Astrocyte of the hippocampus (primary cell): ENCODE measurements at regions not wholly inside any gene's neighbourhood (a gene's known extent, or its start where the extent isn't known, plus 50 kb on each side); places are given as distances from the start of the nearest gene placed in this dataset.
"Not testable (repeated sequence)": the region's sequence is repeated elsewhere in the genome, so short reads cannot be mapped to it uniquely, and the experiment has no call there.

ENCODE experiments used
- DNase-seq: peaks from one replicate; pipeline ENCODE4 v3.0.0; 2011; ENCODE audit warnings: low read depth, low spot score

DNA sequence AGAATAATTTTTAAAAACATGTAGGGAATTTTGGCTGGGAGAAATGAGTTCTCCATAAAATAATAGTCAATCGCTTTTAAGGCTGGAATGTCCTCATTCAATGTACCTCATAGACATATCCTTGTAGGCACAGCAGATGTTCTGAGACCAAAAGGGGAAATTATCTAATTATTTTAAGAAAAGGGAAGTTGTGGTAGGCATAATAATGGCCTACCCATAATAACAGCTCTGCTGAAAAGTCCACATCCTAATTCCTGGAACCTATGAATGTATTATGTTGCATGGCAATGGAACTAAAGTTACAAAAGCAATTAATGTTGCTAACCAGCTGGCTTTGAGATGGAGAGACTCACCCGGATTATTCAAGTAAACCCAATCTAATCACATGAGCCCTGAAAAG, 216.1 kb downstream of the TRIM36 start:
- no peak for DNase-seq

DNA sequence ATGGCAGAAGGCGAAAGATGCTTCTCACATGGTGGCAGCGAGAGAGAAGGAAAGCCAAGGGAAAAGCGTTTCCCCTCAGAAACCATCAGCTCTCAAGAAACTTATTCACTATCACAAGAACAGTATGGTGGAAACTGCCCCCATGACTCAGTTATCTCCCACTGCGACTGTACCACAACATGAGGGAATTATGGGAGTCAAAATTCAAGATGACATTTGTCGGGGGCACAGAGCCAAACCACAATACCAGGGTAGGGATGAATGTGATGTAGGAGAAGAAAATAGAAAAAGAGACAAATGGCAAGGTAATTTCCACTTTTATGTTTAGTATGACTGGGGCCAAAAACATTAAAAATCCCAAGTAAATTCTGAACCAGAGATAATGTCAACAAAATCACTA, 216.8 kb downstream of the TRIM36 start:
- DNase-seq, result no peak

DNA sequence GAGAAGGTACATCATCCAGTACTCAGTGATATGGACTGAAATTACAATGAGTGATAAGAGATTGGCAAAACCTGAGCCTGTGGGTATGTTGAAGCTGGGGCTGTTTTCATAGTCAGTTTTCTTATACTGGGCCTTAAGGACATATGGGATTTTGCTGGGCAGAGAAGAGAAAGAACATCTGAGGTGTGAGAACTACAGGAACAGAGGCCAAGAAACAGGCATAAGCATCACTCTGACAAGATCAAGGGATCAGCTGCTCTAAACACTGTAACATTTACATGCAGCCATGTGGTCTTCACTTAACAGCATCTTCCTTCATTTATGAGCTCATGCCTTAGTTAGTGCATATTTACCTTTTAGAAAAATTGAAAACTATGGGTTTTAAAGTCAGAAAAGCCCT, 220.0 kb downstream of the TRIM36 start:
- no peak for DNase-seq

DNA sequence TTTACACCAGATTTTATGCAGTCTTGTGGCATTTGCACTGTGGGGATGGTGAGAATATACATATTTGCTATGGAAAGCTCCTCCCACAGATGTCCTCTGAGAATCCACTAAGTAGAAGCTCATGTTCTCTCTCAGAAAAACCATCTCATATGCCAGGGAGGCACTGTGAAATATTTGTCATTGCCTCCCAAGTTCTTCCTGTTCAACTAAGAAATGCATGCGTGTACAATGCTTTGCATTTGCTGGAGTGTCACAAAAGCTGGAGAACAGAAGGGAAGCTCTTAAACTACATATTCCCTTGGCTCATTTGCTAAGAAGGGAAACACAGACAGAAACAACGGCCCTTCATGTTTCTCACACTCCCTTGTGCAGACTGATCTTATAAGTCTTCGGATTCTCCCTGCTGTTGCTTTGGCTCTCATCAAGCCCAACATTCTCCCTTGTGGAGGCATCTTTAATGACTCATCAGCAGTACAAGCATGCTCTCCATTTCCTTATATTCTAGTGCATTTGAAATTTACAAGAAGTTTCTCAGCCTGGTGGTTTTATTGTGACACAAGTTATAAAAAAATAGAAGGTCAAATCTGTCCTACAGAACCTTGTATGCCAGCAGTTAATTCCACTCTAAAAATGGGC, 220.6 kb downstream of the TRIM36 start:
- no peak for DNase-seq

DNA sequence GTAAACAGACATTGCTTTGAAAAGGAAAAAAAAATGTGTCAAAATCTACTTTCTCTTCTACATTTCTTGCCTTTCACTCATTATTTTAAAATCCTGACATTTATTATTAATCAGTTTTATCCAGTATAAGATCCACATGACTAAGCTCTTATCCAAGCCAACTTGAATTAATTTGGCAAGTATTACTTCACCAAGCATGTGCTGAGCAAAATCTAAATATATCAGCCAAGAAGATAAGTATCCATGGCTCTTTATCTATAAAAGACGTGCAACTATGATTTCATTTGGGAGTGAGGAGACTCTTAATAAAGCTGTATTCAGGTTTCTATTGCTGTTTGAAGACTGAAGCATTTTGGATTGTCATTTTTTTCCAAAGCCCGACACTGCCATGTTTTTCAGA, 221.3 kb downstream of the TRIM36 start:
- no peak for DNase-seq

DNA sequence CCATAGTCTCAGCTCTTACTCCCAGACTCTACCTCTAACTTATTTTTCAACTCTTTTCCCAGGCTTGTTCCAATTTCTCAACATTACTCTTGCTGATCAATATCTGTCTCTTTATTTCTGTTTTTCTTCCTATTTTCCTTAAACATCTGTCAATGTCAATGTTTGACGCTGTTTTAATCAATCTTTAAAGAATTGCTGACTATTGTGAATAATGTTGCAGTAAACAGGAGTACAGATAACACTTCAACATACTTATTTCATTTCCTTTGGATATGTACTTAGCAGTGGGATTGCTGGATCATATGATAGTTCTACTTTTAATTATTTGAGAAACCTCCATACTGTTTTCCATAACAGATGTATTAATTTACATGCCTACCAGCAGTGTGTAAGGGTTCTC, 229.0 kb downstream of the TRIM36 start:
- DNase-seq, result no peak

DNA sequence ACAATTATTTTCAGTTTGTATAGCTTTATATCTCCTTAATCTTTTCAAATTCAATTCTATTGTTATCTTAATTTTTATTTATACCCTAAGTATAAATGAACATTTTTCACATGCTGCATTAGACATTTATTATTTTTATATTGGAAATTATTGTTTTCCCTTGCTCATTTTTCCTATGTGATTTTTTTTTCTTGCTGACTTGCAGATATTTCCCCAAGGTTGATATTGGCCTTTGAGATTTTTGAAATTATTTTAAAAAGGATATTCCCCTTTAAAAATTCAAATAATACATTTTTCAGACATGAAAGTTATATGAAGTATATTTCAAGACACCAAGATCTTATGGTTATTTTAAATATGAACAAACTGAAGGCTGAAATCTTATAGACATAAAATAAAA, 234.2 kb downstream of the TRIM36 start:
- DNase-seq, result no peak

DNA sequence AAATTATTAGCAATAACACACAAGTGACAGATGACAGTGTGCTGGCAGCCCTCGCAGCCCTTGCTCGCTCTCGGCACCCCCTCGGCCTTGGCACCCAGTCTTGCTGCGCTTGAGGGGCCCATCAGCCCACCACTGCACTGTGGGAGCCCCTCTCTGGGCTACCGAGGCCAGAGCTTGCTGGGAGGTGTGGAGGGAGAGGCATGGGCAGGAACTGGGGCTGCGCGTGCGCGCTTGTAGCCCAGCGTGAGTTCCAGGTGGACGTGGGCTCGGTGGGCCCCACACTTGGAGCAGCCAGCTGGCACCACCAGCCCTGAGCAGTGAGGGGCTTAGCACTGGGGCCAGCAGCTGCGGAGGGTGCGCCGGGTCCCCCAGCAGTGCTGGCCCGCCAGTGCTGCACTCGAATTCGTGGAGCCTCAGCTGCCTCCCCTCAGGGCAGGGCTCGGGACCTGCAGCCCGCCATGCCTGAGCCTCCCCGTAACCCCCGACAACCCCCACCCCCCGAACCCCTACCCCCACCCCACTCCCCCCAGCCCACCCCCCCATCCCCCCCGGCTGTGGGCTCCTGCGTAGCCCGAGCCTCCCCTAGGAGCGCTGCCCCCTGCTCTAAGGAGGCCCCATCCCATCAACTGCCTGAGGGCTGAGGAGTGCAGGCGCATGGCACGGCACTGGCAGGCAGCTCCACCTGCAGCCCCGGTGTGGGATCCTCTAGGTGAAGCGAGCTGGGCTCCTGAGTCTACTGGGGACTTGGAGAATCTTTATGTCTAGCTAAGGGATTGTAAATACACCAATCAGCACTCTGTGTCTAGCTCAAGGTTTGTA, 240.9 kb downstream of the TRIM36 start:
- DNase-seq, result no peak

DNA sequence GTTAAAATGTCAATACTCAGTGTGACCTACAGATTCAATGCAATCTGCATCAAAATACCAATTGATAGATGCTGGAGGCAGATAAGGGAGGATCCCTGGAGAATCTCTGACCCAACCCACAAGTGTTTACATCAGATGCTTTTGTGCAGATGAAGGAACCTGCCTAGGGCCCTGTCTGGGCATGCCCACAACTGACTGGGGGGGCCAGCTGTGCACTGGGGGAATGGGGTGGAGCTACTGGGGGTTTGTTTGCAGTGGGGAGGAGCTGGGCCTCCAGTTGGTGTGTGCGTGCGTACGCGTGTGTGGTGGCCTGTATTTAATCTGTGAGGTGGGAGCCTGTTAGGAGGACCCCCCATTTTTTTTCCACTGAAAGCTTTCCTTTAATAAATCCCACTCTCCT, 244.9 kb downstream of the TRIM36 start:
- DNase-seq, result no peak

DNA sequence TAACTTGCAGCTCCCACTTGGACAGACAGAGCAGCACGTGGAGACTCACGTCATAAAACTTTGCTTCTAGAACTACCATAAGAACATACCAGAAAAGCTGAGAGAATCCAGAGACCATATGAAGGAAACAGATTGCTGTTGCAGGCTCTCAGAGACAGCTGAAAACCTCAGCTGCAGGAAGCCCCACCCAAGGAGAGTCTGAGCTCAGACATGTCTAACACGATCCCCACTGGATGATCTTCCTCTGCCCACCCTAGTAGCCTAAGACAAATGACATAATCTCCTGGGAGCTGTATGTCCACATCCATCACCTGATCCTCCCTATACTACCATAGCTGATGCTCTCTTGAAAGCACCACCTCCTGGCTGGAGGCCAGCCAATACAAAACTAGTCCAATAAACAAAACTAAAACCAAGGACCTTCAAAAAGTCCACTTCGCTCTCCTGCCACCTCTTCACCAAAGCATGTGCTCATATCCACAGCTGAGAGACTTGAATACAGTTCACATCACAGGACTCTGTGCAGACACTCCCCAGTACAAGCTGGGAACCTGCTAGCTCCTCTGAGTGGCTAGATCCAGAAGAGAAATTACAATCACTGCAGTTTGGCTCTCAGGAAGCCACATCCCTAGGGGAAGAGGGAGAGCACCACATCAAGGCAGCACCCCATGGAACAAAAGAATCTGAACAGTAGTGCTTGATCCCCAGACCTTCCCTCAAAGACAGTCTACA, 257.4 kb downstream of the TRIM36 start:
- DNase-seq, result no peak

DNA sequence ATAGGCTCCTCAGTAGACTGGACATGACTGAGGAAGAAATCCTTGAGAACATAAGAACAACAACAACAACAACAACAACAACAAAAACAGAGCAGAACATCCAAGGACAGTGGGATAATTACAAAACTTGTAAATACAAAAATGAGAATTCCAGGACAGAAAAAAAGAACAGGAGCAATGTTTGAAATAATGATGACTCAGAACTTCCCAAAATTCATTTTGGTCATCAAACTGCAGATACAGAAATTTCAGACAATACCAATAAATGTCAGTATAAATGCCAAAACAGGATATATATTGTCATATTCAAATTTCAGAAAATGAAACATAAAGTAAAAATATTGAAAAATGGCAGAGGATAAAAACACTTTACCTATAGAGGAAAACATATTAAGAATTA, 259.0 kb downstream of the TRIM36 start:
- DNase-seq, result no peak

DNA sequence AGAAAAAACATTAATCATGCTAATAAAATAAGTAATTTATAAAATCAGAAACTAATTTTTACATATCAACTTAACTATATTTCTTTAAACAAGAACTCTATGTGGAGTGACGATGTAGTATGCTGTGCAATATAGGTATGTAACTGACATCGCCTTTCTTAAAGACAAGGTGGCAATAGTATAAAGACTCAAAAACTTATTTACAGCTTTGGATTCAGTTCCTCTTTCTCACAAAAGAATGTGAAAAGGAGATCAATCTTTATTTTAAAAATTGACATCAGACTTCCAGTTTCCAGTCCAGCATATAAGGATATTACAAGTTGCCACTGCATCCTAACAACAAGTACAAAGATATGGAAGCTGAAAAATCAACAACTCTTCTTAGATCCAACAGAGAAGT, 260.3 kb downstream of the TRIM36 start:
- DNase-seq, result no peak

DNA sequence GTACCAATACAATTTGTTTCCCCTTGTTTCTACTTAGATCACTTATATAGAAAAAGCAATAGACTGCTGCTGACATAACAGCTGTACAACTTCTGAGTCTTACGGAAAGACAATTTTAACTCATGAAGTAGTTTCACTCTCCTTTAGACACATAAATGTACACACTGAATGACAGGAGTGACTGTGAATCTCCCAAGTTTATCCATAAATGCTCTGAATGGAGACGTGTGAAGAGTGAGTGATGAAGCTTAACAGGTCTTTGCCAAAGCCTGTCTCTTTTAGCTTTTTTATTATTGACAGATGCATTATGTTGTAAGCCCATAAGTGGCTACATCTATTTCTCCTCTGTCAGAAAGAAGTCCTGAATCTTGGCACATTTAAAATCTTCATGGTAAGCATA, 265.9 kb downstream of the TRIM36 start:
- no peak for DNase-seq

DNA sequence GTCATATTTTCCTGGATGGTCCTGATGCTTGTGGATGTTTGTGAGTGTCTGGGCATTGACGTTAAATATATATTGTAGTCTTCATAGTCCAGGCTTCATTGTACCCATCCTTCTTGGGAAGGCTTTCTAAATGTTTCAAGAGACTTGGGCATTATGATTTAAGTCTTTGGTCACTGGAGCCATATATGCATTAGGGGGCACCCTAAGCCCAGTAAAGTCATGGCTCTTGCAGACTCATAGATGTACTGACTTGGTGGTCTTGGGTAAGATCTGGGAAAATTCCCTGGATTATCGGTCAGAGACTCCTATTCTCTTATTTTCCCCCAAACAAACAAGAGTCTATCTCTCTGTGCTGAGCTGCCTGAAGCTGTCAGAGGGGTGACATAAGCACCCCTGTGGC, 271.1 kb downstream of the TRIM36 start:
- DNase-seq, result no peak

DNA sequence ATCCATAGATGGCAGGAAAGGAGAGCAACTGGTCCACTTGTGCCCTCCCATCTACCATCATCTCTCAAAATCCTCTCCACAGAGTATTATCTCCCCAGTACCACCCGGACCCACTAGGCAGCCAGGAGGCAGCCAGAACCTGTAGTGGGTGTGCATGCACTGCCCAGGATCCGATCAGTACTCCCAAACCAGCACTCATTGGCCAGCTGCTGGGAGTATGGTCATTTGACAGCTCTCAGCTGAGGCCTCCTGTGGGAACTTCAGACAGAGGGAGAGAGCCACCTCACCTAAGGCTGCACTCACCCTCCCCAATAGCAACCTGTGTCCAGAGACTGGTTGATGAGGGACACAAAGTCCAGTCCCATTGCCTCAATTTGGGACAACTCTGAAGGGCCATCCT, 286.0 kb downstream of the TRIM36 start:
- peak; percentile 2 for DNase-seq

DNA sequence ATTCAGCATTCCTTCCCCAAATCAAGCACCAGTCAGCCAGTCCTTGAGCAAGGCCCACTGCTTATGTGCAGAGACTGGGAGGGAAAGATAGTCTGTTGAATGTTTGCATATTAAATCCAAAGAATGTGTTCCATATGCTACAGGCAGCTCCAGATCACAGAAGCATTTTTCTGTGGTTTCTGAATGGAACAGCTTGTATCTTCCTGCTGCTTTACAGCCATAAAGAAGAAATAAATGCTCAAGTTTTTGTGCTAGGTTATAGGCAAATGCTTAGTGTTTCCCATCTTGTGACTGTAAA, 310.3 kb downstream of the TRIM36 start:
- DNase-seq, result peak; percentile 4

DNA sequence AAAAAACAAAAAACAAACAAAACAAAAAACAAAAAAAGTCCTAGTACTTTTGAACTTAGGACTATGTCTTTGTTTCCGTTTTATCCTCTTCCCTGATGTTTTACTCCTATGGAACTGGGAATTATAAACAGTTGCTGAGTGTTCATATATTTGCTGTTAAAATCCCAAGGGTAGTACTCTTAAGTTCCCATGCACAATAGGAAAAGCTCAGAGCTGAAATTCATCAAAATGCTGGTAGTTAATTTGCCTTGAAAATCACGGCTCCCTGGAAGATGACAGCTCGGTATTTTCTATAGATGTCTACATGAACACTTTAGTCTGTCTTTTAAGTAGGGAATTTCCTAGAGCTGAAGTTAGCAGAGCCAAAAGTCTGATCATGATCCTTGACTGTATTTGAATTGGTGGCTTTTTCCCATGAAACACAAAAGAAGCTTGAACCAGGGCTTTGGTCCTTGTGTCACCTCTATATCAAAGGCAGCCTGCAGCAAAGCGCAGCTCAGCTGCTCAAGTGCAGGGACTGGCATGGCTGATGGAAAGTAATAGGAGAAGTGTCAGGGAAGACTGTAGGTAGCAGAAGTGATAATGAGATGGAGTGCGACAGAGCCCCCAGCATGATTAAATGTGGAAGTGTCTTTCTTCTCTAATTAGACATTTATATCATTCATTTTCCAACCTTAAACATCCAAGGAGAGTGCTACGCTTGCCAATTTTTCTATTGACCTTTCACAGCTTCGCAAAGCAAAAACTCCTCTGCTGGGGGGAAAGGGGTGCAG, 310.9 kb downstream of the TRIM36 start:
- DNase-seq, result peak; percentile 18

DNA sequence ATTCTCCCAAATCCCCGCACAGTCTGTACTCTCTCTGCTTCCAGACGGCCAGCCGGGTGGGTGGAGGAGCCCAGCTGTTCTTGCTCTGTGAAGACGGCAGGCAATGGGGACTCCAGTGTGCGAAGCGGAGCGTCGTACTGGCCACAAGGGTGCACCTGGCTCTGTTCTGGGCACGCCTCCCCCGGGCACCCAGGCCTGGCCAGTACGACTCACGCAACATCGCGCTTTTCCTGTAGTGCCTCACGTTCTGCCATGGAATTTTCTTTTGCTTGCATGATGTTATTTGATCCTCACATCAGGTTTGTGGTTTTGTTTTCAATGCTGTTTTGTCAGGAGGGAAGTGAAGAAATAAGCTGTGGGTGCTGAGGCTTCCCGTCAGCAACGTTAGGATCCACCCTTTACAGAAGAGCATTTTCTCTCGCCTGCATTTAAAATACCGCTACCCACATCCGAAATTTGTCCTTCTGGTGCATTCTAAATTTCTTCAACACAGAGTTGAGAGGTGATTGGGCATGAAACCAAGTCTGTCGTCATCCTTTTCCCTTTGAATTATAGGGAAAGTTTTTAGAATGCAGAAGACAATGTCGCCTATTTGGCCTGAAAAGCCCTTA, 311.7 kb downstream of the TRIM36 start:
- peak; percentile 75 for DNase-seq

DNA sequence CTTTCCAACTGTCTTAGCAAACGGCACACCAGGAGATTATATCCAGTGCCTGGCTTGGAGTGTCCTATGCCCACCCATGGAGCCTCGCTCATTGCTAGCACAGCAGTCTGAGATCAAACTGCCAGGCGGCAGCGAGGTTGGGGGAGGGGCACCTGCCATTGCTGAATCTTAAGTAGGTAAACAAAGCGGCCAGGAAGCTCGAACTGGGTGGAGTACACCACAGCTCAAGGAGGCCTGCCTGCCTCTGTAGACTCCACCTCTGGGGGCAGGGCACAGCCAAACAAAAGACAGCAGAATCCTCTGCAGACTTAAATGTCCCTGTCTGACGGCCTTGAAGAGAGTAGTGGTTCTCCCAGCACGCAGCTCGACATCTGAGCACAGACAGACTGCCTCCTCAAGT, 325.0 kb downstream of the TRIM36 start:
- DNase-seq, result not testable (repeated sequence)

DNA sequence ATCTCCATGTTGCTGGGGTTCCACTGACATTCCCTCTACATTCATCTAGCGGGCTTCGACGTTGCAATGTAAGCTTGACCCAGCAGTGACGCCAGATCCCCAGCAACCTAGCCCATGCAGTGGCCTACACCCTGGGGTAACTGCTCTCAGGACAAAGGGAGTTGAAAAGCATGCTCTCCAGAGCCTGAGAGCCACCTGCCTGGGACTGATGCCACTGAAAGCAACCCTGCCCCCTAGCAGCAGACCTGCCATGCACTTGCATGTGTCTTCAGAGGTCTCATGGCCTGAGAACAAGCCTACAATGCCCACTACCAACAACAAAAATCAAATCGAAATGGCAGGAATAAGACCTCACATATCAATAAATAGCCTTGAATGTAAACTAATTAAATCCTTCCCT, 330.3 kb downstream of the TRIM36 start:
- DNase-seq, result no peak

DNA sequence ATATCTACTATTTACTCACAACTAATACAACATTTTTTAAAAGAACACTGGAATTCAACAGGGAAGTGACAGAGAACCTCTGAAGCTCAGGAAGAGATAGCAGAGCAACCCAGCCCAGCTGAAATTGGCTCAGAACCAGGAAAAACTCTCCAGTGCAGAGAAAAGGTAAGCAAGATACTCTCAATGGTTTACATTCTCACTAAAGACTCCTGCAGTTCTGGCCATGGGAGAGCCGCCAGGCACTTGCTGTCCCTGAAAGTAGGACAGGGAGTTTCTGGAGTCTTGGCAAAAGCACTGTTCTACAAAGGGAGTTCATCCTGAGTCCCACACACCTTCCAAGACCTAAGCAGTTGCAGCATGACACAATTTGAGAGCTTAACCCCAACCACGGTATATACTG, 330.8 kb downstream of the TRIM36 start:
- no peak for DNase-seq

DNA sequence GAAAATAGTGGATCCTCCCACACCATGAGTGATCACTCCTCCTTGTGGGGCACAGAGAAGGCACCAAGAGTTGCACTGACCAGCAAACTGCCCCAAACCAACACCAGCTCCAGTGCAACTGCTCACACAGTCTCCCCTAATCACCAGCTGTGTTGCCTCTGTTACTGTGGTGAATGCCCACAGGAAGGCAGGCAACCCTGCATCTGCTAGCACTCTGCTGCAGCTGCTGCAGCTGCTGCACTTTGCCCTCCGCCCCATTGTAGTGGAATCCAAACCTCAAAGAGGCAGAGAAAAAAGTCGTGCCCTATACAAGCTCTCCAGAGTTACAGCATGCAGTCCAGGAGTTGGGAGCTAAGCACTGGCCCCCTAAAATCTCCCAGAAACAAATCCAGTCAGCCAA, 339.6 kb downstream of the TRIM36 start:
- DNase-seq, result no peak
